ENCODE measurements at regions not wholly inside any gene's neighbourhood (a gene's known extent, or its start where the extent isn't known, plus 50 kb on each side); places are given as distances from the start of the nearest gene placed in this dataset.

DNA sequence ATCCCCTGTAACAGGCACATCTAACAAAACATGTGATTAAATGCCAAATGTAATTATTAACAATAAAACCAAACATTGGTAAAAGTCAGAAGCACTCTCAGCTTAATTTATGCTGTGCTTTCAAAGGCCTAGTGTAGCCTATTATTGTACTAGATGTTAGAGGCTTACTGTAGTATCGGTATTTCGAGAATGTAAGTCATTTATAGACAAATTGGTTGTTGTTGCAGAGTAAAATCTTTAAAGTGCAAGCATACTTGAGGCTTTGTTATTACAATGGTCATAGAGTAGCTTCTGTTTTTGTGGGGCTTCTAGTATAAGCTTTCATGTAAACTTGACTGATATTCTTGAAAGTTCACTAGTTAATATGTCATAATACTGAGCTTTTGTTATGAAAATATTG is 965.8 kb downstream of the PLA2G4A start:
- Mint-ChIP-seq H3K4me1 (no peaks in the 10 kb centered on the region), H3K36me3 (no peaks in the 10 kb centered on the region), H3K9me3 (peaks cover 0 to 7% (median 3%) of the 10 kb centered on the region in 8 donors), H3K27me3 (no peaks in the 10 kb centered on the region), H3K27ac (no peak overlapping the region), H3K4me3 (no peak overlapping the region)
- no peaks in the 10 kb centered on the region for H3K9me3 ChIP-seq (ENCODE audit: control insufficient read depth in 1 of 2, low read length in 2 of 2)
- ChIA-PET CTCF (ENCODE audit: partially characterized antibody) (no interaction called here), POLR2A (ENCODE audit: partially characterized antibody) (no interaction called here)
- H3K4me1 ChIP-seq (ENCODE audit: insufficient read depth, low read length) = no peaks in the 10 kb centered on the region
- no peak overlapping the region for H3K4me3 ChIP-seq (ENCODE audit: low read length in 2 of 2)
- no peaks in the 10 kb centered on the region for H3K36me3 ChIP-seq (ENCODE audit: insufficient read depth, low read length)
- no peak overlapping the region for H3K27ac ChIP-seq (ENCODE audit: low read depth, low read length)
- no peak for DNase-seq
- intact Hi-C loops (cut with micrococcal nuclease) = no loop called here
- no peaks in the 10 kb centered on the region for H3K27me3 ChIP-seq (ENCODE audit: insufficient read depth, low read length)

DNA sequence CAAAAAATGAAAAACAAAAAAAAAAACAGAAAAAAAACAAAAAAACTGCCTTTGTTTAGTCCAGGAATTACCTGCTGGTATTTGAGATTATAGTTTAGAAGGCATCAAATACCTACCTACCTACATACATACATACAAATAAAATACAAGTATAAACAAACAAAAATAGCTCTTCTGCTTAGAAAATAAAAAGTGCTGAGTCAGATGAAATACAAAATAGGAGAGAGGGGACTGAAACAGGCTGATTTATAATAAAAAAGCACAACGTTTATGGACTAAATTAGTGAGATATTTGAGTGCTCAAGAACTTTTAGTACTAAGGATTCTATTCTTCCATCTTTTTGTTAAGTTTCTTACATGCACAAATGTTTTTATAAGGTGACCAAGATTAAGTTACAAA is 980.8 kb downstream of the PLA2G4A start:
- H3K27me3 ChIP-seq (ENCODE audit: insufficient read depth, low read length) = no peaks in the 10 kb centered on the region
- no peaks in the 10 kb centered on the region for H3K4me1 Mint-ChIP-seq
- no peaks in the 10 kb centered on the region for H3K27me3 Mint-ChIP-seq
- H3K9me3 Mint-ChIP-seq = peaks cover 0 to 13% (median 5%) of the 10 kb centered on the region in 8 donors
- H3K36me3 Mint-ChIP-seq = no peaks in the 10 kb centered on the region
- ChIA-PET POLR2A (ENCODE audit: partially characterized antibody) (no interaction called here), CTCF (ENCODE audit: partially characterized antibody) (no interaction called here)
- intact Hi-C loops (cut with micrococcal nuclease) = no loop called here
- H3K9me3 ChIP-seq (ENCODE audit: control insufficient read depth in 1 of 2, low read length in 2 of 2) = no peaks in the 10 kb centered on the region
- H3K27ac ChIP-seq (ENCODE audit: low read depth, low read length) = no peak overlapping the region
- no peaks in the 10 kb centered on the region for H3K4me1 ChIP-seq (ENCODE audit: insufficient read depth, low read length)
- no peak overlapping the region for H3K27ac Mint-ChIP-seq
- DNase-seq = no peak
- H3K4me3 Mint-ChIP-seq = no peak overlapping the region
- no peaks in the 10 kb centered on the region for H3K36me3 ChIP-seq (ENCODE audit: insufficient read depth, low read length)
- no peak overlapping the region for H3K4me3 ChIP-seq (ENCODE audit: low read length in 2 of 2)

- no peaks in the 10 kb centered on the region for H3K27me3 Mint-ChIP-seq
- Histone ChIP-seq H3K4me1 (ENCODE audit: insufficient read depth, low read length) (no peaks in the 10 kb centered on the region), H3K4me3 (ENCODE audit: low read length in 2 of 2) (no peak overlapping the region), H3K27me3 (ENCODE audit: insufficient read depth, low read length) (no peaks in the 10 kb centered on the region), H3K27ac (ENCODE audit: low read depth, low read length) (no peak overlapping the region), H3K36me3 (ENCODE audit: insufficient read depth, low read length) (no peaks in the 10 kb centered on the region), H3K9me3 (ENCODE audit: control insufficient read depth in 1 of 2, low read length in 2 of 2) (no peaks in the 10 kb centered on the region)
- H3K36me3 Mint-ChIP-seq = no peaks in the 10 kb centered on the region
- DNase-seq = no peak
- H3K4me3 Mint-ChIP-seq = no peak overlapping the region
- H3K27ac Mint-ChIP-seq = no peak overlapping the region
- intact Hi-C loops (cut with micrococcal nuclease) = no loop called here
- no peaks in the 10 kb centered on the region for H3K4me1 Mint-ChIP-seq
- ChIA-PET CTCF (ENCODE audit: partially characterized antibody) (no interaction called here), POLR2A (ENCODE audit: partially characterized antibody) (no interaction called here)
- H3K9me3 Mint-ChIP-seq = peaks cover 0 to 28% (median 4%) of the 10 kb centered on the region in 8 donors
These were observed 987.9 kb downstream of the PLA2G4A start for GRCh38 chr1:187816646-187817045.

DNA sequence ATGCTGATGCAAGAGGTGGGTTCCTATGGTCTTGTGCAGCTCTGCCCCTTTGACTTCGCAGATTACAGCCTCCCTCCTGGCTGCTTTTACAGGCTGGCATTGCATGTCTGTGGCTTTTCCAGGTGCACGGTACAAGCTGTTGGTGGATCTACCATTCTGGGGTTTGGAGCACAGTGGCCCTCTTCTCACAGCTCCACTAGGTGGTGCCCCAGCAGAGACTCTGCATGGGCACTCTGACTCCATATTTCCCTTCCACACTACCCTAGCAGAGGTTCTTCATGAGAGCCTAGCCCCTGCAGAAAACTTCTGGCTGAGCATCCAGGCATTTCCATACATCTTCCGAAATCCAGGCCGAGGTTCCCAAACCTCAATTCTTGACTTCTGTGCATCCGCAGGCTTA is 989.0 kb downstream of the PLA2G4A start:
- no peaks in the 10 kb centered on the region for H3K27me3 ChIP-seq (ENCODE audit: insufficient read depth, low read length)
- intact Hi-C loops (cut with micrococcal nuclease) = no loop called here
- Mint-ChIP-seq H3K9me3 (peaks cover 0 to 36% (median 5%) of the 10 kb centered on the region in 8 donors), H3K36me3 (no peaks in the 10 kb centered on the region), H3K27me3 (no peaks in the 10 kb centered on the region), H3K4me3 (no peak overlapping the region), H3K27ac (no peak overlapping the region), H3K4me1 (no peaks in the 10 kb centered on the region)
- no peak for DNase-seq
- no peaks in the 10 kb centered on the region for H3K36me3 ChIP-seq (ENCODE audit: insufficient read depth, low read length)
- no peak overlapping the region for H3K27ac ChIP-seq (ENCODE audit: low read depth, low read length)
- CTCF ChIA-PET (ENCODE audit: partially characterized antibody) = no interaction called here
- POLR2A ChIA-PET (ENCODE audit: partially characterized antibody) = no interaction called here
- H3K4me3 ChIP-seq (ENCODE audit: low read length in 2 of 2) = no peak overlapping the region
- no peaks in the 10 kb centered on the region for H3K9me3 ChIP-seq (ENCODE audit: control insufficient read depth in 1 of 2, low read length in 2 of 2)
- H3K4me1 ChIP-seq (ENCODE audit: insufficient read depth, low read length) = no peaks in the 10 kb centered on the region

GRCh38 chr1:187819086-187819485 is 990.3 kb downstream of the PLA2G4A start:
- no peak overlapping the region for H3K27ac Mint-ChIP-seq
- POLR2A ChIA-PET (ENCODE audit: partially characterized antibody) = no interaction called here
- peaks cover 0 to 36% (median 5%) of the 10 kb centered on the region in 8 donors for H3K9me3 Mint-ChIP-seq
- H3K36me3 Mint-ChIP-seq = no peaks in the 10 kb centered on the region
- no peaks in the 10 kb centered on the region for H3K27me3 Mint-ChIP-seq
- Histone ChIP-seq H3K27me3 (ENCODE audit: insufficient read depth, low read length) (no peaks in the 10 kb centered on the region), H3K4me3 (ENCODE audit: low read length in 2 of 2) (no peak overlapping the region), H3K36me3 (ENCODE audit: insufficient read depth, low read length) (no peaks in the 10 kb centered on the region), H3K4me1 (ENCODE audit: insufficient read depth, low read length) (no peaks in the 10 kb centered on the region), H3K9me3 (ENCODE audit: control insufficient read depth in 1 of 2, low read length in 2 of 2) (no peaks in the 10 kb centered on the region), H3K27ac (ENCODE audit: low read depth, low read length) (no peak overlapping the region)
- CTCF ChIA-PET (ENCODE audit: partially characterized antibody) = no interaction called here
- H3K4me3 Mint-ChIP-seq = no peak overlapping the region
- no peaks in the 10 kb centered on the region for H3K4me1 Mint-ChIP-seq
- intact Hi-C loops (cut with micrococcal nuclease) = no loop called here
- DNase-seq = no peak

DNA sequence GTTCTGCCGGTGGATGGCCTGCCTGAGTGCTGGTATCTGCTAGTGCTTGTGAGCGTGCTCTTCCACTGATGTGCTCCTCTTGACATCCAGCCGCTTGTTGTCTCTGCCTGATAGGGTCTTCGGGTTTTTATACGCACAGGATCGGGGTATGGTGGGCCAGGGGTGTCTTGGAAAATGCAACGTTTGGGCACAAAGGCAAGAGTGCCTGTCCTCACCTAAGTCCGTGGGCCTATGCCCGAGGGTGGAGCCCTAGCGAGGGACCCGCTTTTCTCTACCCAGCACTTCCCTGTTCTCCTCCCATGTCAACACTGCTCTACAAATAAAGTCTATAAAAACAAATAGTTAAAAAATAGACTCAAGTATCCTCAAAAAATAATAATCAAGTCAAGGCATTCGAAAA is 1007.8 kb downstream of the PLA2G4A start:
- no peaks in the 10 kb centered on the region for H3K36me3 ChIP-seq (ENCODE audit: insufficient read depth, low read length)
- DNase-seq = no peak
- no peaks in the 10 kb centered on the region for H3K4me1 Mint-ChIP-seq
- peaks cover 0 to 18% (median 3%) of the 10 kb centered on the region in 8 donors for H3K9me3 Mint-ChIP-seq
- ChIA-PET POLR2A (ENCODE audit: partially characterized antibody) (no interaction called here), CTCF (ENCODE audit: partially characterized antibody) (no interaction called here)
- intact Hi-C loops (cut with micrococcal nuclease) = no loop called here
- H3K9me3 ChIP-seq (ENCODE audit: control insufficient read depth in 1 of 2, low read length in 2 of 2) = no peaks in the 10 kb centered on the region
- no peaks in the 10 kb centered on the region for H3K27me3 Mint-ChIP-seq
- peak overlapping the region in 1 of 7 donors; percentile 25 for H3K27ac Mint-ChIP-seq
- no peaks in the 10 kb centered on the region for H3K27me3 ChIP-seq (ENCODE audit: insufficient read depth, low read length)
- H3K4me3 ChIP-seq (ENCODE audit: low read length in 2 of 2) = no peak overlapping the region
- H3K4me1 ChIP-seq (ENCODE audit: insufficient read depth, low read length) = no peaks in the 10 kb centered on the region
- no peaks in the 10 kb centered on the region for H3K36me3 Mint-ChIP-seq
- H3K27ac ChIP-seq (ENCODE audit: low read depth, low read length) = no peak overlapping the region
- H3K4me3 Mint-ChIP-seq = no peak overlapping the region

DNA sequence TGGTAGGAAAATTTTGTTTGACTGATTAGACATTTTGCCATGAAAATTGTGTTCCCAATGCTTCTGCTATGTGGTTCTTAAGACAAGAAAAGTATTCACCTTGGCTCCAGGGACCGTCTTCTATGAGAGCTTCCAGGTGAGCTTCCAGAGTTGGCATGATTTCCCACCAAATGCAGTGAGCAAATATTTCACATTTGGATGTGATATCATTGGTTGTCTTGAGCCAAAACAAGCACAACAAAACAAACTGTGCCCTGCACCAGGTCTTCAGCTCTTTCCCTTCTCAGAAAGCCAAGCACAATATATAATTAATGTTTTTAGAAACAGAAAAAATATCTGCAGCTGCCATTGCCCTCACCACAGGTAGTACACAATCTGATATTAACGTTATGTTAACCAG is 1009.0 kb downstream of the PLA2G4A start:
- Mint-ChIP-seq H3K27me3 (no peaks in the 10 kb centered on the region), H3K4me3 (no peak overlapping the region), H3K36me3 (no peaks in the 10 kb centered on the region), H3K4me1 (no peaks in the 10 kb centered on the region), H3K9me3 (peaks cover 0 to 19% (median 1%) of the 10 kb centered on the region in 8 donors), H3K27ac (no peak overlapping the region)
- no peaks in the 10 kb centered on the region for H3K4me1 ChIP-seq (ENCODE audit: insufficient read depth, low read length)
- POLR2A ChIA-PET (ENCODE audit: partially characterized antibody) = no interaction called here
- H3K36me3 ChIP-seq (ENCODE audit: insufficient read depth, low read length) = no peaks in the 10 kb centered on the region
- H3K4me3 ChIP-seq (ENCODE audit: low read length in 2 of 2) = no peak overlapping the region
- no peak for DNase-seq
- intact Hi-C loops (cut with micrococcal nuclease) = no loop called here
- no peaks in the 10 kb centered on the region for H3K9me3 ChIP-seq (ENCODE audit: control insufficient read depth in 1 of 2, low read length in 2 of 2)
- no peaks in the 10 kb centered on the region for H3K27me3 ChIP-seq (ENCODE audit: insufficient read depth, low read length)
- H3K27ac ChIP-seq (ENCODE audit: low read depth, low read length) = no peak overlapping the region
- CTCF ChIA-PET (ENCODE audit: partially characterized antibody) = no interaction called here
